Keratinocyte (primary cell): ENCODE measurements at regions not wholly inside any gene's neighbourhood (a gene's known extent, or its start where the extent isn't known, plus 50 kb on each side); places are given as distances from the start of the nearest gene placed in this dataset.

Source experiments
- EZH2 ChIP-seq: IDR thresholded peaks from one replicate; pipeline ENCODE4 v1.6.1; 2012; ENCODE audit warnings: inconsistent platforms, mild to moderate bottlenecking, low read length, moderate library complexity
- TF ChIP-seq, protein P1 (sequence below), 3 experiments: IDR thresholded peaks in 1 of 3; conservative IDR thresholded peaks in 1 of 3; optimal IDR thresholded peaks in 1 of 3; 2 replicates in 2 of 3; 3 replicates in 1 of 3; pipeline versions ENCODE3 to v1.5.1; 2011; ENCODE audit warnings: low read length in 3 of 3, mild to moderate bottlenecking in 3 of 3, moderate library complexity in 2 of 3, control low read depth in 1 of 3, inconsistent platforms in 1 of 3; ENCODE audit not compliant: insufficient read depth in 2 of 3; ENCODE audit errors: extremely low read depth in 1 of 3

DNA sequence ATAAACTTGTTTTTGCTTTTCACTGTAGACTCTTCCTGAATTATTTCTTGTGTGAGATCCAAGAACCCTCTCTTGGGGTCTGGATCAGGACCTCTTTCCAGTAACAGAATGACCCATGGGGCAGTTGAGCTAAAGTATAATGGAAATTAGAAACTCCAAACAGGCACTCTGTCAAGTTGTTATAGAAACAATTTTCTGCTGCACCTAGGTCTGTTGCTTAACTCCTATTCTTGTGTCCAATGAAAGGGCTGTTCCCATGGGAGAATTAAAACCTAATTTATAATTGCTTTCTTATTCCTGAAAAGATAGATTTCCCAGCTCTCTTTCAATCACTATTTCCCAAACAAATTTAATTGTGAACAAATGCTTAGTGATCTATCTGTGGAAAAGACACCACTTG lies 1341.3 kb upstream of the PIK3C3 start:
- TF ChIP-seq, protein P1, sequence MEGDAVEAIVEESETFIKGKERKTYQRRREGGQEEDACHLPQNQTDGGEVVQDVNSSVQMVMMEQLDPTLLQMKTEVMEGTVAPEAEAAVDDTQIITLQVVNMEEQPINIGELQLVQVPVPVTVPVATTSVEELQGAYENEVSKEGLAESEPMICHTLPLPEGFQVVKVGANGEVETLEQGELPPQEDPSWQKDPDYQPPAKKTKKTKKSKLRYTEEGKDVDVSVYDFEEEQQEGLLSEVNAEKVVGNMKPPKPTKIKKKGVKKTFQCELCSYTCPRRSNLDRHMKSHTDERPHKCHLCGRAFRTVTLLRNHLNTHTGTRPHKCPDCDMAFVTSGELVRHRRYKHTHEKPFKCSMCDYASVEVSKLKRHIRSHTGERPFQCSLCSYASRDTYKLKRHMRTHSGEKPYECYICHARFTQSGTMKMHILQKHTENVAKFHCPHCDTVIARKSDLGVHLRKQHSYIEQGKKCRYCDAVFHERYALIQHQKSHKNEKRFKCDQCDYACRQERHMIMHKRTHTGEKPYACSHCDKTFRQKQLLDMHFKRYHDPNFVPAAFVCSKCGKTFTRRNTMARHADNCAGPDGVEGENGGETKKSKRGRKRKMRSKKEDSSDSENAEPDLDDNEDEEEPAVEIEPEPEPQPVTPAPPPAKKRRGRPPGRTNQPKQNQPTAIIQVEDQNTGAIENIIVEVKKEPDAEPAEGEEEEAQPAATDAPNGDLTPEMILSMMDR (optimal IDR thresholded peaks at IDR 0.05 in 1 of 3, IDR thresholded peaks at IDR 0.05 in 1 of 3, conservative IDR thresholded peaks at IDR 0.05 in 1 of 3; ENCODE audit: extremely low read depth in 1 of 3, insufficient read depth in 2 of 3, low read length in 3 of 3): no peak
- TF ChIP-seq EZH2: no peak
